ENCODE measurements at regions not wholly inside any gene's neighbourhood (a gene's known extent, or its start where the extent isn't known, plus 50 kb on each side); places are given as distances from the start of the nearest gene placed in this dataset.

- Mint-ChIP-seq H3K27ac (no peak overlapping the region), H3K4me1 (ENCODE audit: low read depth) (no peaks in the 10 kb centered on the region), H3K36me3 (no peaks in the 10 kb centered on the region), H3K9me3 (peaks cover 2% of the 10 kb centered on the region), H3K4me3 (no peak overlapping the region), H3K27me3 (peaks cover 7% of the 10 kb centered on the region)
- CTCF ChIA-PET: no interaction called here
- intact Hi-C loops (cut with micrococcal nuclease): no loop called here
- POLR2A ChIA-PET: no interaction called here
- DNase-seq: no peak
Measured at GRCh38 chr13:91278291-91278690, 69.2 kb upstream of the MIR17HG start.

GRCh38 chr13:91278888-91279287, 68.6 kb upstream of the MIR17HG start:
- DNase-seq: no peak
- H3K27ac Mint-ChIP-seq: no peak overlapping the region
- peaks cover 2% of the 10 kb centered on the region for H3K9me3 Mint-ChIP-seq
- no peak overlapping the region for H3K4me3 Mint-ChIP-seq
- H3K36me3 Mint-ChIP-seq: no peaks in the 10 kb centered on the region
- CTCF ChIA-PET: no interaction called here
- peaks cover 7% of the 10 kb centered on the region for H3K27me3 Mint-ChIP-seq
- POLR2A ChIA-PET: no interaction called here
- intact Hi-C loops (cut with micrococcal nuclease): no loop called here
- H3K4me1 Mint-ChIP-seq (ENCODE audit: low read depth): no peaks in the 10 kb centered on the region

- POLR2A ChIA-PET: no interaction called here
Measured at GRCh38 chr13:91280801-91281200, 66.7 kb upstream of the MIR17HG start.

GRCh38 chr13:91284335-91284734, 63.2 kb upstream of the MIR17HG start:
- no peak for DNase-seq

More at GRCh38 chr13:91280801-91281200, 66.7 kb upstream of the MIR17HG start:
- CTCF ChIA-PET: no interaction called here
- Mint-ChIP-seq H3K36me3 (no peaks in the 10 kb centered on the region), H3K4me3 (no peak overlapping the region), H3K9me3 (peaks cover 2% of the 10 kb centered on the region), H3K27ac (no peak overlapping the region), H3K4me1 (ENCODE audit: low read depth) (no peaks in the 10 kb centered on the region), H3K27me3 (peaks cover 7% of the 10 kb centered on the region)
- intact Hi-C loops (cut with micrococcal nuclease): no loop called here
- DNase-seq: no peak

GRCh38 chr13:91286317-91286716, 61.2 kb upstream of the MIR17HG start:
- H3K4me3 Mint-ChIP-seq: no peak overlapping the region
- no peak for DNase-seq
- no peaks in the 10 kb centered on the region for H3K36me3 Mint-ChIP-seq
- intact Hi-C loops (cut with micrococcal nuclease): no loop called here
- POLR2A ChIA-PET: no interaction called here
- H3K4me1 Mint-ChIP-seq (ENCODE audit: low read depth): no peaks in the 10 kb centered on the region
- H3K27me3 Mint-ChIP-seq: peaks cover 1% of the 10 kb centered on the region
- H3K9me3 Mint-ChIP-seq: peaks cover 2% of the 10 kb centered on the region
- CTCF ChIA-PET: no interaction called here
- no peak overlapping the region for H3K27ac Mint-ChIP-seq

More at GRCh38 chr13:91284335-91284734, 63.2 kb upstream of the MIR17HG start:
- H3K4me1 Mint-ChIP-seq (ENCODE audit: low read depth): no peaks in the 10 kb centered on the region
- H3K9me3 Mint-ChIP-seq: peaks cover 2% of the 10 kb centered on the region
- H3K4me3 Mint-ChIP-seq: no peak overlapping the region
- CTCF ChIA-PET: no interaction called here
- POLR2A ChIA-PET: no interaction called here
- intact Hi-C loops (cut with micrococcal nuclease): no loop called here
- peaks cover 1% of the 10 kb centered on the region for H3K27me3 Mint-ChIP-seq
- no peak overlapping the region for H3K27ac Mint-ChIP-seq
- no peaks in the 10 kb centered on the region for H3K36me3 Mint-ChIP-seq

- H3K9me3 Mint-ChIP-seq: peaks cover 2% of the 10 kb centered on the region
- peaks cover 1% of the 10 kb centered on the region for H3K27me3 Mint-ChIP-seq
- DNase-seq: no peak
- POLR2A ChIA-PET: no interaction called here
- no peak overlapping the region for H3K27ac Mint-ChIP-seq
- intact Hi-C loops (cut with micrococcal nuclease): no loop called here
- CTCF ChIA-PET: no interaction called here
- no peaks in the 10 kb centered on the region for H3K36me3 Mint-ChIP-seq
- H3K4me3 Mint-ChIP-seq: no peak overlapping the region
- no peaks in the 10 kb centered on the region for H3K4me1 Mint-ChIP-seq (ENCODE audit: low read depth)
Measured at GRCh38 chr13:91291078-91291477, 56.4 kb upstream of the MIR17HG start.

- Mint-ChIP-seq H3K4me1 (ENCODE audit: low read depth) (no peaks in the 10 kb centered on the region), H3K4me3 (no peak overlapping the region), H3K36me3 (no peaks in the 10 kb centered on the region), H3K9me3 (peaks cover 2% of the 10 kb centered on the region), H3K27ac (no peak overlapping the region), H3K27me3 (peaks cover 4% of the 10 kb centered on the region)
- DNase-seq: no peak
- intact Hi-C loops (cut with micrococcal nuclease): no loop called here
- ChIA-PET POLR2A (no interaction called here), CTCF (no interaction called here)
Measured at GRCh38 chr13:91292630-91293221, 54.8 kb upstream of the MIR17HG start.

GRCh38 chr13:91295712-91296410, 51.6 kb upstream of the MIR17HG start:
- Mint-ChIP-seq H3K4me1 (ENCODE audit: low read depth) (no peaks in the 10 kb centered on the region), H3K27ac (no peak overlapping the region), H3K36me3 (no peaks in the 10 kb centered on the region), H3K27me3 (peaks cover 7% of the 10 kb centered on the region), H3K4me3 (no peak overlapping the region), H3K9me3 (no peaks in the 10 kb centered on the region)
- no peak for DNase-seq
- POLR2A ChIA-PET: no interaction called here
- intact Hi-C loops (cut with micrococcal nuclease): no loop called here
- CTCF ChIA-PET: no interaction called here

- no peak overlapping the region for H3K4me3 Mint-ChIP-seq
- intact Hi-C loops (cut with micrococcal nuclease): no loop called here
- H3K27ac Mint-ChIP-seq: no peak overlapping the region
- POLR2A ChIA-PET: no interaction called here
- H3K36me3 Mint-ChIP-seq: no peaks in the 10 kb centered on the region
- DNase-seq: no peak
- H3K9me3 Mint-ChIP-seq: no peaks in the 10 kb centered on the region
- no peaks in the 10 kb centered on the region for H3K4me1 Mint-ChIP-seq (ENCODE audit: low read depth)
- CTCF ChIA-PET: no interaction called here
- peaks cover 7% of the 10 kb centered on the region for H3K27me3 Mint-ChIP-seq
Measured at GRCh38 chr13:91297503-91297902, 50.0 kb upstream of the MIR17HG start.
